Fibroblast of lung (primary cell): ENCODE measurements at regions not wholly inside any gene's neighbourhood (a gene's known extent, or its start where the extent isn't known, plus 50 kb on each side); places are given as distances from the start of the nearest gene placed in this dataset.
A peak's percentile ranks its signal among the peaks of the same experiment; 100 is the strongest.

Experiments used
- DNase-seq, 2 donors: peaks; one replicate each; pipeline versions ENCODE4 v3.0.0 to v3.0.0-alpha.2; 2010; ENCODE audit warnings: low read depth in 2 of 2
- H2AFZ ChIP-seq: 2 replicates; pipeline ENCODE4 v1.5.1; 2012; ENCODE audit warnings: low read length, control low read depth, inconsistent platforms
- H3K27ac ChIP-seq: 2 replicates; pipeline ENCODE4 v1.5.1; 2011; ENCODE audit warnings: low read length, control low read depth; ENCODE audit not compliant: insufficient read depth
- H3K27me3 ChIP-seq: 2 replicates; pipeline ENCODE4 v1.5.1; 2011; ENCODE audit warnings: mild to moderate bottlenecking, low read length; ENCODE audit not compliant: control insufficient read depth, insufficient read depth
- H3K36me3 ChIP-seq: 2 replicates; pipeline ENCODE4 v1.5.1; 2011; ENCODE audit warnings: low read length; ENCODE audit not compliant: control insufficient read depth, insufficient read depth
- H3K4me1 ChIP-seq: 2 replicates; pipeline ENCODE4 v1.5.1; 2011; ENCODE audit warnings: low read length; ENCODE audit not compliant: control insufficient read depth, insufficient read depth; ENCODE audit errors: extremely low read depth
- H3K4me2 ChIP-seq: 2 replicates; pipeline ENCODE4 v1.5.1; 2011; ENCODE audit warnings: low read length, control low read depth; ENCODE audit not compliant: insufficient read depth; ENCODE audit errors: extremely low read depth
- H3K4me3 ChIP-seq, 4 experiments: fragments of 200-600 bp in 1 of 4; sonication (generic) in 1 of 4; replicated peaks in 1 of 4; 2 replicates each; pipeline ENCODE4 v1.5.1; 2011 to 2016; ENCODE audit warnings: low read length in 4 of 4, low read depth in 3 of 4, mild to moderate bottlenecking in 3 of 4, control low read depth in 2 of 4, inconsistent platforms in 1 of 4, mixed read lengths in 1 of 4; ENCODE audit not compliant: insufficient read depth in 1 of 4; ENCODE audit errors: control extremely low read depth in 1 of 4
- H3K79me2 ChIP-seq: 2 replicates; pipeline ENCODE4 v1.5.1; 2012; ENCODE audit warnings: mild to moderate bottlenecking, low read length, inconsistent platforms; ENCODE audit not compliant: control insufficient read depth, insufficient read depth
- H3K9ac ChIP-seq: 2 replicates; pipeline ENCODE4 v1.5.1; 2011; ENCODE audit warnings: mild to moderate bottlenecking, low read length, control low read depth; ENCODE audit not compliant: insufficient read depth
- H3K9me3 ChIP-seq: 2 replicates; pipeline ENCODE4 v1.5.1; 2012; ENCODE audit warnings: low read depth, low read length; ENCODE audit not compliant: control insufficient read depth, insufficient read depth
- H4K20me1 ChIP-seq: 2 replicates; pipeline ENCODE4 v1.5.1; 2011; ENCODE audit warnings: low read length; ENCODE audit not compliant: control insufficient read depth, insufficient read depth; ENCODE audit errors: extremely low read depth
- EZH2 ChIP-seq: IDR thresholded peaks from 2 replicates; pipeline ENCODE4 v1.5.1; 2012; ENCODE audit warnings: low read length, control low read depth, mild to moderate bottlenecking; ENCODE audit errors: missing control alignments
- TF ChIP-seq, protein P1 (sequence below), 2 donors: IDR thresholded peaks in 1 of 2; conservative IDR thresholded peaks in 1 of 2; 1 replicate in 1 of 2; 2 replicates in 1 of 2; pipeline ENCODE4 v1.5.1; 2011 to 2012; ENCODE audit warnings: low read length in 2 of 2, control low read depth in 1 of 2, inconsistent platforms in 1 of 2, low read depth in 1 of 2, mild to moderate bottlenecking in 1 of 2

DNA sequence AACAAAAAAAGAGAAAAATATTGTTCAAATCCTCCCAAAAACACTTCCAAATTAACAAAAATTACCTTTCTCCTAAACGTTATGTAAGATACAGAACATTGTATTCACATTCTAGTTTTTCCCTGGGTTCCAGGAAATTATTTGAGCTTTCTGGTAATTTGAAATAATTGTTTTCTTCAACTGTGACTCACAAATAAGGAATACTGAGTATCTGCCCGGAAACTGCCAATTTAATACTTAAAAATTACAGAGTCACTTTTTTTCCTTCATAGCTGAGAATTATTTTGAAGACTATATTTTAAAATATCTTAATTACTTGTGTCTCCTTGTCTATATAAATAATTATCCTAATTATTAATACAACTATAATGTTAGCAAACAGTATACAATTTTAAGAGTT lies 709.0 kb upstream of the ARGLU1 start:
- peak in 1 of 2 donors; percentile 25 for DNase-seq
- no peak overlapping the region for H3K4me2 ChIP-seq
- H3K4me1 ChIP-seq, result no peaks in the 10 kb centered on the region
- H3K36me3 ChIP-seq, result no peaks in the 10 kb centered on the region
- H3K79me2 ChIP-seq, result no peaks in the 10 kb centered on the region
- H2AFZ ChIP-seq, result no peak overlapping the region
- H3K4me3 ChIP-seq, result no peak overlapping the region
- no peak overlapping the region for H3K9ac ChIP-seq
- no peak for TF ChIP-seq EZH2
- TF ChIP-seq, protein P1, sequence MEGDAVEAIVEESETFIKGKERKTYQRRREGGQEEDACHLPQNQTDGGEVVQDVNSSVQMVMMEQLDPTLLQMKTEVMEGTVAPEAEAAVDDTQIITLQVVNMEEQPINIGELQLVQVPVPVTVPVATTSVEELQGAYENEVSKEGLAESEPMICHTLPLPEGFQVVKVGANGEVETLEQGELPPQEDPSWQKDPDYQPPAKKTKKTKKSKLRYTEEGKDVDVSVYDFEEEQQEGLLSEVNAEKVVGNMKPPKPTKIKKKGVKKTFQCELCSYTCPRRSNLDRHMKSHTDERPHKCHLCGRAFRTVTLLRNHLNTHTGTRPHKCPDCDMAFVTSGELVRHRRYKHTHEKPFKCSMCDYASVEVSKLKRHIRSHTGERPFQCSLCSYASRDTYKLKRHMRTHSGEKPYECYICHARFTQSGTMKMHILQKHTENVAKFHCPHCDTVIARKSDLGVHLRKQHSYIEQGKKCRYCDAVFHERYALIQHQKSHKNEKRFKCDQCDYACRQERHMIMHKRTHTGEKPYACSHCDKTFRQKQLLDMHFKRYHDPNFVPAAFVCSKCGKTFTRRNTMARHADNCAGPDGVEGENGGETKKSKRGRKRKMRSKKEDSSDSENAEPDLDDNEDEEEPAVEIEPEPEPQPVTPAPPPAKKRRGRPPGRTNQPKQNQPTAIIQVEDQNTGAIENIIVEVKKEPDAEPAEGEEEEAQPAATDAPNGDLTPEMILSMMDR (conservative IDR thresholded peaks at IDR 0.05 in 1 of 2, IDR thresholded peaks at IDR 0.05 in 1 of 2; ENCODE audit: low read depth in 1 of 2, low read length in 2 of 2), result no peak
- no peaks in the 10 kb centered on the region for H3K9me3 ChIP-seq
- H4K20me1 ChIP-seq, result no peaks in the 10 kb centered on the region
- no peaks in the 10 kb centered on the region for H3K27me3 ChIP-seq
- no peak overlapping the region for H3K27ac ChIP-seq

- H3K36me3 ChIP-seq, result no peaks in the 10 kb centered on the region
- H3K27me3 ChIP-seq, result no peaks in the 10 kb centered on the region
- no peaks in the 10 kb centered on the region for H3K9me3 ChIP-seq
- no peak overlapping the region for H3K9ac ChIP-seq
- no peaks in the 10 kb centered on the region for H3K79me2 ChIP-seq
- TF ChIP-seq, protein P1 (conservative IDR thresholded peaks at IDR 0.05 in 1 of 2, IDR thresholded peaks at IDR 0.05 in 1 of 2; ENCODE audit: low read depth in 1 of 2, low read length in 2 of 2), result no peak
- TF ChIP-seq EZH2, result no peak
- no peak overlapping the region for H3K27ac ChIP-seq
- no peak overlapping the region for H3K4me2 ChIP-seq
- H3K4me3 ChIP-seq, result no peak overlapping the region
- H4K20me1 ChIP-seq, result no peaks in the 10 kb centered on the region
- H3K4me1 ChIP-seq, result no peaks in the 10 kb centered on the region
- H2AFZ ChIP-seq, result no peak overlapping the region
- DNase-seq, result no peak
These were observed 708.1 kb upstream of the ARGLU1 start for GRCh38 chr13:107275945-107276614.

- H3K9ac ChIP-seq, result no peak overlapping the region
- DNase-seq, result no peak
- no peak overlapping the region for H2AFZ ChIP-seq
- H3K27me3 ChIP-seq, result no peaks in the 10 kb centered on the region
- no peaks in the 10 kb centered on the region for H3K79me2 ChIP-seq
- H3K27ac ChIP-seq, result no peak overlapping the region
- H3K9me3 ChIP-seq, result no peaks in the 10 kb centered on the region
- H3K36me3 ChIP-seq, result no peaks in the 10 kb centered on the region
- H3K4me1 ChIP-seq, result no peaks in the 10 kb centered on the region
- TF ChIP-seq, protein P1 (conservative IDR thresholded peaks at IDR 0.05 in 1 of 2, IDR thresholded peaks at IDR 0.05 in 1 of 2; ENCODE audit: low read depth in 1 of 2, low read length in 2 of 2), result no peak
- TF ChIP-seq EZH2, result no peak
- H3K4me3 ChIP-seq, result no peak overlapping the region
- no peak overlapping the region for H3K4me2 ChIP-seq
- no peaks in the 10 kb centered on the region for H4K20me1 ChIP-seq
These were observed 707.4 kb upstream of the ARGLU1 start for GRCh38 chr13:107275312-107275711.
